Liver (tissue), 8 donors: ENCODE measurements at regions not wholly inside any gene's neighbourhood (a gene's known extent, or its start where the extent isn't known, plus 50 kb on each side); places are given as distances from the start of the nearest gene placed in this dataset.

Experiments
- DNase-seq: peaks from one replicate; pipeline ENCODE4 v3.0.0-alpha.2; 2017; ENCODE audit warnings: low spot score
- H3K27ac ChIP-seq, 2 donors: one replicate each; pipeline ENCODE4 v1.7.0; 2013; ENCODE audit warnings: inconsistent platforms in 2 of 2, low read length in 2 of 2, control low read depth in 1 of 2, low read depth in 1 of 2, mild to moderate bottlenecking in 1 of 2
- H3K27me3 ChIP-seq, 4 donors: one replicate each; pipeline versions ENCODE4 v1.6.1 to v1.7.0; 2013; ENCODE audit warnings: low read length in 3 of 4, inconsistent platforms in 1 of 4, mild to moderate bottlenecking in 1 of 4, moderate library complexity in 1 of 4; ENCODE audit not compliant: control insufficient read depth in 4 of 4, insufficient read depth in 4 of 4
- H3K36me3 ChIP-seq, 4 donors: one replicate each; pipeline versions ENCODE4 v1.6.1 to v1.7.0; 2013; ENCODE audit warnings: low read length in 3 of 4, mild to moderate bottlenecking in 3 of 4, low read depth in 1 of 4, moderate library complexity in 1 of 4; ENCODE audit not compliant: control insufficient read depth in 4 of 4, insufficient read depth in 3 of 4
- H3K4me1 ChIP-seq, 4 donors: one replicate each; pipeline versions ENCODE4 v1.6.1 to v1.7.0; 2013; ENCODE audit warnings: low read length in 3 of 4, mild to moderate bottlenecking in 3 of 4, moderate library complexity in 1 of 4; ENCODE audit not compliant: control insufficient read depth in 4 of 4, insufficient read depth in 4 of 4
- H3K4me3 ChIP-seq, 3 donors: one replicate each; pipeline versions ENCODE4 v1.6.1 to v1.7.0; 2013; ENCODE audit warnings: low read length in 3 of 3, control low read depth in 1 of 3, low read depth in 1 of 3, mild to moderate bottlenecking in 1 of 3
- H3K9ac ChIP-seq, 2 donors: one replicate each; pipeline ENCODE4 v1.7.0; 2013; ENCODE audit warnings: low read length in 2 of 2, mild to moderate bottlenecking in 2 of 2, moderate library complexity in 2 of 2, control low read depth in 1 of 2, low read depth in 1 of 2
- H3K9me3 ChIP-seq, 4 donors: one replicate each; pipeline versions ENCODE4 v1.6.1 to v1.7.0; 2013; ENCODE audit warnings: low read length in 3 of 4; ENCODE audit not compliant: control insufficient read depth in 4 of 4
- ATF3 ChIP-seq: IDR thresholded peaks from 2 replicates; pipeline ENCODE4 v1.6.1; 2016; ENCODE audit warnings: antibody characterized with exemption
- CTCF ChIP-seq: fragments of 150-350 bp; IDR thresholded peaks from 2 replicates; pipeline ENCODE4 v1.5.1; 2017; ENCODE audit warnings: improper control_type of control experiment, low read depth, low read length; ENCODE audit not compliant: missing input control
- EGR1 ChIP-seq, 2 donors: IDR thresholded peaks; 2 replicates each; pipeline ENCODE4 v1.6.1; 2016 to 2018; ENCODE audit warnings: antibody characterized with exemption in 2 of 2, low read depth in 2 of 2
- FOXA1 ChIP-seq: IDR thresholded peaks from 2 replicates; pipeline ENCODE4 v1.6.1; 2016; ENCODE audit warnings: antibody characterized with exemption
- FOXA2 ChIP-seq: IDR thresholded peaks from 2 replicates; pipeline ENCODE4 v1.6.1; 2016; ENCODE audit warnings: antibody characterized with exemption
- HNF4A ChIP-seq, 2 donors: conservative IDR thresholded peaks; 2 replicates each; pipeline ENCODE4 v1.6.1; 2016; ENCODE audit warnings: antibody characterized with exemption in 2 of 2, mild to moderate bottlenecking in 2 of 2
- HNF4G ChIP-seq: IDR thresholded peaks from 2 replicates; pipeline ENCODE4 v1.6.1; 2016; ENCODE audit warnings: antibody characterized with exemption
- JUND ChIP-seq, 2 donors: IDR thresholded peaks; 2 replicates each; pipeline ENCODE4 v1.6.1; 2016; ENCODE audit warnings: antibody characterized with exemption in 2 of 2
- MAX ChIP-seq: IDR thresholded peaks from 2 replicates; pipeline ENCODE4 v1.6.1; 2016; ENCODE audit warnings: antibody characterized with exemption
- NR2F2 ChIP-seq: IDR thresholded peaks from 2 replicates; pipeline ENCODE4 v1.6.1; 2016; ENCODE audit warnings: antibody characterized with exemption
- REST ChIP-seq: IDR thresholded peaks from 2 replicates; pipeline ENCODE4 v1.6.1; 2016; ENCODE audit warnings: antibody characterized with exemption, mild to moderate bottlenecking
- RXRA ChIP-seq, 2 donors: IDR thresholded peaks; 2 replicates each; pipeline ENCODE4 v1.6.1; 2017 to 2018; ENCODE audit warnings: antibody characterized with exemption in 2 of 2, mild to moderate bottlenecking in 1 of 2
- SP1 ChIP-seq: IDR thresholded peaks from 2 replicates; pipeline ENCODE4 v1.6.1; 2018; ENCODE audit warnings: antibody characterized with exemption, mild to moderate bottlenecking
- TAF1 ChIP-seq: conservative IDR thresholded peaks from 2 replicates; pipeline ENCODE4 v1.6.1; 2016; ENCODE audit warnings: antibody characterized with exemption, mild to moderate bottlenecking
- YY1 ChIP-seq: IDR thresholded peaks from 2 replicates; pipeline ENCODE4 v1.6.1; 2016; ENCODE audit warnings: antibody characterized with exemption, mild to moderate bottlenecking
- ZBTB33 ChIP-seq: IDR thresholded peaks from 2 replicates; pipeline ENCODE4 v1.6.1; 2016; ENCODE audit warnings: antibody characterized with exemption
- WGBS: extraction: QIAGEN DNeasy Blood & Tissue Kit; methylation state at CpG from one replicate; pipeline ENCODE4 v1.1.7; 2013; 5-methylcytosine and 5-hydroxymethylcytosine counted together
- donor health status: healthy.
- donor health status: healthy.
- donor health status: healthy.
- donor health status: healthy.
- donor health status: healthy.

- no peaks in the 10 kb centered on the region for H3K36me3 ChIP-seq
- no peaks in the 10 kb centered on the region for H3K9me3 ChIP-seq
- no peak for TF ChIP-seq CTCF
- no peaks in the 10 kb centered on the region for H3K4me1 ChIP-seq
- H3K27me3 ChIP-seq = peaks cover 0 to 3% (median 0%) of the 10 kb centered on the region in 4 donors
- 73% methylated on average over 3 of the region's 3 CpGs for WGBS
- H3K27ac ChIP-seq = no peak overlapping the region
- no peak for DNase-seq
- H3K4me3 ChIP-seq = no peak overlapping the region
- no peak overlapping the region for H3K9ac ChIP-seq
Observed at GRCh38 chr17:15109608-15110007, 155.5 kb downstream of the PMP22 start.

- 71% methylated on average over 3 of the region's 3 CpGs for WGBS
Observed at GRCh38 chr17:15108992-15109391, 156.1 kb downstream of the PMP22 start.

GRCh38 chr17:15106540-15106939, 158.6 kb downstream of the PMP22 start:
- Histone ChIP-seq H3K9me3 (no peaks in the 10 kb centered on the region), H3K36me3 (no peaks in the 10 kb centered on the region), H3K27ac (no peak overlapping the region), H3K9ac (no peak overlapping the region), H3K4me3 (no peak overlapping the region), H3K4me1 (no peaks in the 10 kb centered on the region), H3K27me3 (peaks cover 0 to 2% (median 0%) of the 10 kb centered on the region in 4 donors)
- WGBS = 78% methylated on average over 3 of the region's 3 CpGs
- no peak for TF ChIP-seq EGR1 (IDR thresholded peaks at IDR 0.05; ENCODE audit: low read depth in 2 of 2)
- no peak for DNase-seq

More at GRCh38 chr17:15108992-15109391, 156.1 kb downstream of the PMP22 start:
- Histone ChIP-seq H3K9ac (no peak overlapping the region), H3K27ac (no peak overlapping the region), H3K9me3 (no peaks in the 10 kb centered on the region), H3K4me3 (no peak overlapping the region), H3K27me3 (peaks cover 0 to 3% (median 0%) of the 10 kb centered on the region in 4 donors), H3K36me3 (no peaks in the 10 kb centered on the region), H3K4me1 (no peaks in the 10 kb centered on the region)
- TF ChIP-seq MAX = no peak
- TF ChIP-seq FOXA2 = no peak
- TF ChIP-seq SP1 = no peak
- DNase-seq = no peak

- Histone ChIP-seq H3K9me3 (no peaks in the 10 kb centered on the region), H3K27me3 (peaks cover 0 to 5% (median under 1%) of the 10 kb centered on the region in 4 donors), H3K4me3 (no peak overlapping the region), H3K27ac (no peak overlapping the region), H3K36me3 (no peaks in the 10 kb centered on the region), H3K9ac (no peak overlapping the region), H3K4me1 (no peaks in the 10 kb centered on the region)
- DNase-seq = no peak
- WGBS = 81% methylated on average over 4 of the region's 4 CpGs
- no peak for TF ChIP-seq REST
- TF ChIP-seq SP1 = no peak
- no peak for TF ChIP-seq FOXA1
- no peak for TF ChIP-seq HNF4G
- TF ChIP-seq RXRA (IDR thresholded peaks at IDR 0.05) = no peak
- TF ChIP-seq ZBTB33 = no peak
- TF ChIP-seq TAF1 = no peak
- TF ChIP-seq ATF3 = no peak
- TF ChIP-seq NR2F2 = no peak
- no peak for TF ChIP-seq JUND (IDR thresholded peaks at IDR 0.05)
- no peak for TF ChIP-seq EGR1 (IDR thresholded peaks at IDR 0.05; ENCODE audit: low read depth in 2 of 2)
- no peak for TF ChIP-seq HNF4A (conservative IDR thresholded peaks at IDR 0.05)
- no peak for TF ChIP-seq YY1
Observed at GRCh38 chr17:15103785-15104184, 161.3 kb downstream of the PMP22 start.
